Pancreas (tissue), 10 donors: ENCODE measurements at regions not wholly inside any gene's neighbourhood (a gene's known extent, or its start where the extent isn't known, plus 50 kb on each side); places are given as distances from the start of the nearest gene placed in this dataset.

ENCODE experiments used
- ATAC-seq, 4 donors: fragments of 200-7000 bp; cut with Tn5 transposase; one replicate each; pipeline versions ENCODE4 v1.8.0 to v1.9.1; 2020; ENCODE audit warnings: mild to moderate bottlenecking in 4 of 4, moderate library complexity in 4 of 4
- DNase-seq, 6 donors: peaks; one replicate each; pipeline ENCODE4 v3.0.0-alpha.2; 2020
- FAIRE-seq: peaks from 2 replicates; lab custom pipeline; 2012; peaks lifted over from hg19 to GRCh38; lab: Jason Lieb, UNC
- H3K27ac ChIP-seq, 4 donors: fragments of 200-600 bp; sonication (generic); 1 replicate in 3 of 4; 2 replicates in 1 of 4; pipeline versions ENCODE4 v1.5.0 to v1.8.0; 2020
- H3K27me3 ChIP-seq, 4 donors: fragments of 200-600 bp; one replicate each; pipeline ENCODE4 v1.8.0; 2021
- H3K36me3 ChIP-seq, 3 donors: fragments of 200-600 bp; sonication (generic) in 1 of 3; one replicate each; pipeline versions ENCODE4 v1.5.0 to v1.8.0; 2020 to 2021
- H3K4me1 ChIP-seq, 3 donors: fragments of 200-600 bp; one replicate each; pipeline ENCODE4 v1.8.0; 2021
- H3K4me3 ChIP-seq, 4 donors: fragments of 200-600 bp; sonication (generic) in 2 of 4; one replicate each; pipeline versions ENCODE4 v1.5.0 to v1.8.0; 2020 to 2021
- H3K9me3 ChIP-seq, 4 donors: fragments of 200-600 bp; one replicate each; pipeline ENCODE4 v1.8.0; 2021
- CTCF ChIP-seq, 4 donors: fragments of 200-600 bp; sonication (generic) in 3 of 4; IDR thresholded peaks; one replicate each; pipeline versions ENCODE4 v1.5.0 to v1.8.0; 2021; ENCODE audit warnings: antibody characterized with exemption in 4 of 4
- WGBS, 2 donors: extraction: QIAGEN DNeasy Blood & Tissue Kit; methylation state at CpG; one replicate each; pipeline ENCODE4 v1.1.7; 2013; 5-methylcytosine and 5-hydroxymethylcytosine counted together
- intact Hi-C, 3 donors: fragments of 100-400 bp; cut with DNase I; formaldehyde crosslinking; loops; one replicate each; pipeline versions ENCODE4 v1.11.1 to v1.14.2; 2022
- donor health status: healthy with polysubstance abuse.
- donor health status: DM: no; HTN: no; CAD: no; lungs with moderate emphysema.
- donor health status: DM: no; HTN: no; CAD: no.
- donor health status: control.
- donor health status: control.
- donor health status: Bipolar disorder and iron deficiency.
- donor health status: DM: yes; HTN: yes; CAD: no.
- donor health status: DM: no; HTN: no; CAD: no.
- donor health status: DM: no; HTN: no; CAD: no.
- donor health status: DM: yes; HTN: yes; CAD: no.

GRCh38 chr18:75548353-75548905 is 120.9 kb upstream of the SMIM21 start:
- DNase-seq (no peak), FAIRE-seq (no peak), ATAC-seq (no peak)
- intact Hi-C loops = no loop called here
- no peak for TF ChIP-seq CTCF (IDR thresholded peaks at IDR 0.05)
- H3K9me3 ChIP-seq = no peaks in the 10 kb centered on the region
- H3K4me3 ChIP-seq = no peak overlapping the region
- H3K27me3 ChIP-seq = no peaks in the 10 kb centered on the region
- H3K4me1 ChIP-seq = no peaks in the 10 kb centered on the region
- no peak overlapping the region for H3K27ac ChIP-seq
- 42 to 64% methylated on average over 10 of the region's 10 CpGs for WGBS, 2 donors
- H3K36me3 ChIP-seq = no peaks in the 10 kb centered on the region

- Histone ChIP-seq H3K4me3 (no peak overlapping the region), H3K4me1 (no peaks in the 10 kb centered on the region), H3K27ac (no peak overlapping the region), H3K9me3 (no peaks in the 10 kb centered on the region), H3K27me3 (no peaks in the 10 kb centered on the region), H3K36me3 (no peaks in the 10 kb centered on the region)
- FAIRE-seq = no peak
- 60 to 73% methylated on average over 7 of the region's 7 CpGs for WGBS, 2 donors
- TF ChIP-seq CTCF (IDR thresholded peaks at IDR 0.05) = no peak
- intact Hi-C loops = no loop called here
- no peak for DNase-seq
- ATAC-seq = no peak
Observed at GRCh38 chr18:75546964-75547363, 119.5 kb upstream of the SMIM21 start.

DNA sequence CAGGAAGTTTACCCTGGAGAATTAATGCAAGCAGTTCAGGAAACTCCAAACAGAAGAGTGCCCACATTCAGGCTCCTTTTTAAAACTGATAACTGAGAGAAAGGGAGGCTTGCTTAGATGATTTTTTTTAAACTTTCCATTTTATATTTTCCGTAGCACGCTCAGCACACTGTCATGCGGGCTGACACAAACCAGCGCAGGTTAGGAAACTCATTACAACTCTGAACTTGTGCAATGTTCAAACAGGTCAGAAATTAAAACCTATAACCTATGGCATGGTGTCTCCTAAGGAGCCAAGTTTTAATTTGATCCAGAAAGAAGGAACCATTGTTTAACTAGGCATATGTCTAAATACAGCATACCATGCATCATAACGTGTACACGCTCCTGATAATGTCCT is 117.7 kb upstream of the SMIM21 start:
- DNase-seq = no peak
- Histone ChIP-seq H3K4me3 (no peak overlapping the region), H3K27ac (no peak overlapping the region), H3K4me1 (no peaks in the 10 kb centered on the region), H3K36me3 (no peaks in the 10 kb centered on the region), H3K9me3 (no peaks in the 10 kb centered on the region), H3K27me3 (peaks cover 0 to 3% (median 0%) of the 10 kb centered on the region in 4 donors)
- ATAC-seq = no peak
- intact Hi-C loops = no loop called here
- no peak for TF ChIP-seq CTCF (IDR thresholded peaks at IDR 0.05)
- no peak for FAIRE-seq
- 62 to 69% methylated on average over 6 of the region's 6 CpGs for WGBS, 2 donors

DNA sequence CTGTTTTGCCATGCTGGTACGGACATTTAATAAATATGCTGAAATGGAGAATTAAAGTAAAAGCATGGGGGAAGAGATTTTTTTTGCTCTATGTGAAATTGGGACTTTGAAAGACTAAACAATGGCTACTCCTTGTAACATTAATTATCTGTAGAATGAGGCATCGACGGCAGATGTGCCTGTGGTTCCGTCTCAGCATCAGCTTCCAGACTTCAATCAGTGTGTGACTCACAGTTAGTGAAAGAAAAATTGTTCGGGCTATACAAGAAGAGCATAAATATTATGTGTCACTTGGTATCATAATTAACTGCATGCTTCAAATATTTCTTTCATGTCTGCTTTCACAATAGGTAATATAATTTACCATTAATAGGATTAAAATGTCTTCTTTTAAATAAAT is 117.0 kb upstream of the SMIM21 start:
- ATAC-seq = no peak
- H3K27me3 ChIP-seq = peaks cover 0 to 10% (median 0%) of the 10 kb centered on the region in 4 donors
- FAIRE-seq = no peak

More for the DNA sequence above, 117.0 kb upstream of the SMIM21 start:
- H3K9me3 ChIP-seq = no peaks in the 10 kb centered on the region
- DNase-seq = no peak
- H3K36me3 ChIP-seq = no peaks in the 10 kb centered on the region
- no peak overlapping the region for H3K4me3 ChIP-seq
- TF ChIP-seq CTCF (IDR thresholded peaks at IDR 0.05) = no peak
- H3K27ac ChIP-seq = no peak overlapping the region
- WGBS, 2 donors = 47 to 50% methylated on average over 5 of the region's 5 CpGs
- intact Hi-C loops = no loop called here
- no peaks in the 10 kb centered on the region for H3K4me1 ChIP-seq
